GM12872 (cell line): ENCODE measurements at regions not wholly inside any gene's neighbourhood (a gene's known extent, or its start where the extent isn't known, plus 50 kb on each side); places are given as distances from the start of the nearest gene placed in this dataset.

ENCODE experiments used
- TF ChIP-seq, protein P1 (sequence below): IDR thresholded peaks from 3 replicates; pipeline ENCODE4 v1.5.1; 2011; ENCODE audit warnings: low read depth, mild to moderate bottlenecking, low read length, moderate library complexity; ENCODE audit not compliant: insufficient read depth

DNA sequence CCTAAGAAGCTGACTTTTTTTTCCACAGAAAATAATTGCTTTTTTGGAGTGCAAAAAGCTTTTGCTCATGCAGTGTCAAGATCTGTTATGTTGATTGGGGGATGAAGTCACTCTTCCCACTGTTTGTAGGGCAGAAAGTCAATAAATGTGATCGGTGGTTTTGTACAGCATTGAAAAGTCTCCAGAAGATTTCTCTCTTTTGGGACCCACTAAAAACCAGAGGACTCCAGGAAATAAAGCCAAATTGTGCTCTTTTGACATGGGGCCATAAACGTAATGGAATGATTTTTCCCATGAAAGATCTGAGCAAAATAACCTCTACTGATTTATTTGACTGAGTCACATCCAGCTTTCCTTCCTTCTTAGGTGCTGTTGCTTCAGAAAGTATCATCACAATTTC is 122.5 kb downstream of the SNAPC1 start:
- TF ChIP-seq, protein P1, sequence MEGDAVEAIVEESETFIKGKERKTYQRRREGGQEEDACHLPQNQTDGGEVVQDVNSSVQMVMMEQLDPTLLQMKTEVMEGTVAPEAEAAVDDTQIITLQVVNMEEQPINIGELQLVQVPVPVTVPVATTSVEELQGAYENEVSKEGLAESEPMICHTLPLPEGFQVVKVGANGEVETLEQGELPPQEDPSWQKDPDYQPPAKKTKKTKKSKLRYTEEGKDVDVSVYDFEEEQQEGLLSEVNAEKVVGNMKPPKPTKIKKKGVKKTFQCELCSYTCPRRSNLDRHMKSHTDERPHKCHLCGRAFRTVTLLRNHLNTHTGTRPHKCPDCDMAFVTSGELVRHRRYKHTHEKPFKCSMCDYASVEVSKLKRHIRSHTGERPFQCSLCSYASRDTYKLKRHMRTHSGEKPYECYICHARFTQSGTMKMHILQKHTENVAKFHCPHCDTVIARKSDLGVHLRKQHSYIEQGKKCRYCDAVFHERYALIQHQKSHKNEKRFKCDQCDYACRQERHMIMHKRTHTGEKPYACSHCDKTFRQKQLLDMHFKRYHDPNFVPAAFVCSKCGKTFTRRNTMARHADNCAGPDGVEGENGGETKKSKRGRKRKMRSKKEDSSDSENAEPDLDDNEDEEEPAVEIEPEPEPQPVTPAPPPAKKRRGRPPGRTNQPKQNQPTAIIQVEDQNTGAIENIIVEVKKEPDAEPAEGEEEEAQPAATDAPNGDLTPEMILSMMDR, result no peak

DNA sequence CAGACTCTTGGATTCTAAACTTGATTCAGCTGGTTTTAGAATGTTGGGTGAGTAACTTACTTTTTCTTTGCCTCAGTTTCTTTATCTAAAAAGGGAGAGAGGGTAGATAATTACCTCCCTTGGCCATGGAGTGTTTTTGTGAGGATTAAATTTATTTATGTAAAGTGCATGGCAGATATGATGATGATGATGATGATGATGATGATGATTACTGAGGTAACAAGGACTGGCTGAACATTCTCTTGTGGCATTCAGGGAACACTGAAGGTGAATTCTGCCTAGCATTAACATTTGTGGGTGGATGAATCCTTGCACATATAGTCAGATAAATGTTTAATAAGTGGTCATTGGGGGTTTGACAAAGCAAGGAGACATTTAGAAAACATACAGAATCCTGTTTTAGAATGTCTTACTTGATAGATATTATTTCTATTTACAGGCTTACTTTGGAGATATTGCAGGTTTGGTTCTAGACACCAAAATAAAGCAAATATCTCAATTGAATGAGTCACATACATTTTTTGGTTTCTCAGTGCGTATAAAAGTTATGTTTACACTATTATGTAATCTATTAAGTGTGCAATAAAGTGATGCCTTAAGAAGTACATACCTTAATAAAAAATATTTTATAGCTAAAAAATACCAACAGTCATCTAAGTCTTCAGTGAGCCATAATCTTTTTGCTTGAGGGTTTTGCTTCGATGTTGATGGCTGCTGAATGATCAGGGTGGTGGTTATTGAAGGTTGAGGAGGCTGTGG is 123.2 kb downstream of the SNAPC1 start:
- TF ChIP-seq, protein P1, result no peak

DNA sequence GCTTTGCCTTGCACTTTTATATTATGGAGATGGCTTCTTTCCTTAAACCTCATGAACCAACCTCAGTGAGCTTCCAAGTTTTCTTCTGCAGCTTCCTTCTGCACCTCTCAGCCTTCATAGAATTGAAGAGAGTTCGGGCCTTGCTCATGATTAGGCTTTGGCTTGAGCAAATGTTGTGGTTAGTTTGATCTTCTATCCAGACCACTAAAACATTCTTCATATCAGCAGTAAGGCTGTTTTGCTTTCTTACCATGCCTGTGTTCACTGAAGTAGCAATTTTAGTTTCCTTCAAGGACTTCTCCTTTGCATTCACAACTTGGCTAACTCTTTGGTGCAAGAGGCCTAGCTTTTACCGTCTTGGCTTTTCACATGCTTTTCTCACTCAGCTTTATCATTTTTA is 125.4 kb downstream of the SNAPC1 start:
- TF ChIP-seq, protein P1, result no peak

DNA sequence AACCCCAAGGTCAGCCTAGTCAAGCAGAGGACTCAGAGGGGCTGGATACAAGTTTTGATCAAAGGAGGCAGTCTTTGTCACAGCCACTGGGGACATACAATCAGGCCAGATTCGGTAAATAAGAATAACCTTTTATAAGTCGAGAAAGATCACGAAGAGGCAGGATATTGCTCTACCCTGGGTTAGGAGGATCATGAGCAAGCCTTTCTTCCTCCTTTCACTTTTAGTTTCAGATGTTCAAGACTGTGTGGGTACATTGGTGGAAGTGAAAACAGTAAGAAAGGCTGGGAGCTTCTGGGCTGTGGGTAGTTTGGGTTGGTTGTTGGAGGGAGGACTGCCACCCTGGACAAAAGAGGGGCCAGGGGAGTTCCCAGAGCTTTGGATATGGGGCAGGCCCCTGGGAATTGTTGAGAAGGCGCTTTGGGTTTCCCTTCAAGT is 127.7 kb downstream of the SNAPC1 start:
- TF ChIP-seq, protein P1, result peak; percentile 38; the same call in 2 of the 3 replicates

DNA sequence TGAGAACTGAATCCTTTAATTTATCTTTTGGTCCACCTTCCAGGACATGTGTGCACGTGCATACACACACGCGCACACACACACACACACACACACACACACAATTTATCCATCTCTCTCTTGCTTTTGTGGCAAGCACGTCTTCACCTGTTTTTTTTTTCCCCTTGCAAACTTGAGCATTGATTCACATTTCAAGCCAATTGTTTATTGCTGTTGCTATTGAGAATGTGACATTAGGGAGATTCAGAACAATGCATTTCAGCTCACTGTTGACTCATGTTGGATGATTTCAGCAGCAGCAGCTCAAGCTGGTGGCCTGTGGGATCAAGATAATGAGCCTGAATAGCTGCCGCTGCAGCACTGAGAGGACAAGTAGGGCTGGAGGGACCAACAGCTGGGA is 128.9 kb downstream of the SNAPC1 start:
- TF ChIP-seq, protein P1, result no peak

DNA sequence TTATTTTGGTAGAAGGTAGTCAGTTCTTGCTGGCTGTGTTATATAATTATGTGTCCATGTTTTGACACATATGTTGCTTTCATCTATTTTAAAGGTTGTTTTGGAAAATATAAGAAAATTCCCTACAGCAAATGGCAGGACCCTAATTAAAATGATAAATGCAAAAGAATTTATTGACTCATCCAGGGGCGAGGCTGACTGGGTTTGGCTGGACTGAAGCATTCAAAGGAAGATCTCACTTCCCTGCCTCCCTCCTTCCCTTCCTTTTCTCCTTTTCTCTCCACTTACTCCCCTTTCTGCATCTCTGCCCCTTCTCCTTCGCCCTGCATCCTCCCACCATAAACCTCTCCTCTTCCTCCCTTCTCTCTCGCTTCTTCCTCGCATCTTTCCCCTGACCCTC is 129.6 kb downstream of the SNAPC1 start:
- TF ChIP-seq, protein P1, result no peak

DNA sequence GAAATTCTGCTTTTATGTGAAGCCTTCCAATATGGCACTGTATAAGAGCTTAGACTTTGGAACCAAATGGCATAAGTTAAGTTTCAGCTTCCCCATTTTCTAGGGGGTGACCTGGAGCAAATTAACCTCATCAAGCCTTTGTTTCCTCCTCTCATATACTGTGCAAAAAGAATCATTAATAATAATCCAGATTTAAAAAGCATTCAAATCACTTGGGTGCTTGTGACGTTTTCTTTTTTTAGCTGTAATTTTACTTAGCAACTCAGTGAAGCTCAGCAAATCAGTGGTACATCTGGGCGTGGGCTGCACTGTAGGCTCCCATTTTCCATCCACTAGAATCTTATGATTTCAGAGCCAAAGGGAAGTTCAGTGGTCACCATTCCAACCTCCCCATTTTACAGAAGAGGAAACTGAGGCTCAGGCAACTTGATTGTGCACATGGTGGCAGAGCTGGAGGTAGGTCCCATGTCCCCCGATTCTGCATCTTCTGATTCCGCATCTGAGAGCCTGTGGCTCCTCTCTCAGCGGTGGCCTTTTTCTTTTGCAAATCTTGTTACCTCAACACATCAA is 131.2 kb downstream of the SNAPC1 start:
- TF ChIP-seq, protein P1, result no peak
